DOHH2 (cell line): ENCODE measurements at regions not wholly inside any gene's neighbourhood (a gene's known extent, or its start where the extent isn't known, plus 50 kb on each side); places are given as distances from the start of the nearest gene placed in this dataset.

Source experiments
- CTCF ChIP-seq: fragments of 200-600 bp; sonication (generic); IDR thresholded peaks from one replicate; pipeline ENCODE4 v1.5.1; 2014; ENCODE audit warnings: antibody characterized with exemption, mild to moderate bottlenecking, low read depth, low read length; ENCODE audit not compliant: poor library complexity, severe bottlenecking
- EZH2phosphoT487 ChIP-seq: fragments of 200-600 bp; sonication (generic); IDR thresholded peaks from 2 replicates; pipeline ENCODE4 v1.6.1; 2017; ENCODE audit warnings: borderline replicate concordance, mild to moderate bottlenecking, antibody characterized with exemption, low read length, moderate library complexity, mixed read lengths

GRCh38 chr6:44062105-44062770 is 65.0 kb downstream of the MRPL14 start:
- no peak for TF ChIP-seq CTCF
- TF ChIP-seq EZH2phosphoT487 = no peak
